SK-N-SH (cell line): ENCODE measurements at regions not wholly inside any gene's neighbourhood (a gene's known extent, or its start where the extent isn't known, plus 50 kb on each side); places are given as distances from the start of the nearest gene placed in this dataset.

Experiments used
- CTCF ChIA-PET: fragments of 300-600, 350-600 bp; formaldehyde crosslinking; extraction: SDS; loops from one replicate; lab custom pipeline; 2021; lab: Yijun Ruan, JAX
- POLR2A ChIA-PET: fragments of 350-600 bp; sonication (Branson Sonifier 250); formaldehyde crosslinking; extraction: SDS; loops from one replicate; lab custom pipeline; 2020; ENCODE audit warnings: antibody characterized with exemption, inconsistent platforms; lab: Yijun Ruan, JAX
- DNase-seq: peaks from one replicate; pipeline ENCODE4 v3.0.0; 2012
- H2AFZ ChIP-seq: fragments of 200-600 bp; sonication (generic); 2 replicates; pipeline ENCODE4 v1.8.1; 2016; ENCODE audit warnings: antibody characterized with exemption, mild to moderate bottlenecking, low read depth
- H3F3A ChIP-seq: fragments of 200-600 bp; sonication (generic); replicated peaks from 2 replicates; pipeline ENCODE3; 2016; ENCODE audit warnings: antibody characterized with exemption, mild to moderate bottlenecking; ENCODE audit not compliant: insufficient read depth
- H3K27ac ChIP-seq, 2 experiments: fragments of 200-500 bp in 1 of 2; fragments of 200-600 bp in 1 of 2; sonication (Bioruptor generic) in 1 of 2; sonication (generic), shearing (Covaris generic) in 1 of 2; 2 replicates each; pipeline versions ENCODE4 v1.5.1 to v1.6.1; 2014 to 2016; ENCODE audit warnings: low read depth in 2 of 2, inconsistent platforms in 1 of 2, low read length in 1 of 2, mild to moderate bottlenecking in 1 of 2, mixed read lengths in 1 of 2
- H3K27me3 ChIP-seq: fragments of 200-600 bp; sonication (generic), shearing (Covaris generic); 2 replicates; pipeline ENCODE4 v1.6.1; 2016; ENCODE audit warnings: mixed run types; ENCODE audit not compliant: insufficient read depth
- H3K36me3 ChIP-seq, 2 experiments: fragments of 200-500 bp in 1 of 2; fragments of 200-600 bp in 1 of 2; sonication (Bioruptor generic) in 1 of 2; sonication (generic) in 1 of 2; replicated peaks in 1 of 2; 2 replicates each; pipeline versions ENCODE3 to v1.5.1; 2014 to 2016; ENCODE audit warnings: low read length in 1 of 2, mild to moderate bottlenecking in 1 of 2; ENCODE audit not compliant: insufficient read depth in 2 of 2, control insufficient read depth in 1 of 2
- H3K4me1 ChIP-seq, 2 experiments: fragments of 200-500 bp in 1 of 2; fragments of 200-600 bp in 1 of 2; sonication (Bioruptor generic) in 1 of 2; sonication (generic), shearing (Covaris generic) in 1 of 2; 2 replicates each; pipeline versions ENCODE4 v1.5.1 to v1.6.1; 2014 to 2016; ENCODE audit warnings: low read depth in 1 of 2, low read length in 1 of 2, mixed run types in 1 of 2; ENCODE audit not compliant: insufficient read depth in 2 of 2, control insufficient read depth in 1 of 2
- H3K4me2 ChIP-seq: fragments of 200-600 bp; sonication (generic), shearing (Covaris generic); 2 replicates; pipeline ENCODE4 v1.6.1; 2017; ENCODE audit warnings: mixed run types
- H3K4me3 ChIP-seq, 2 experiments: fragments of 200-500 bp in 1 of 2; fragments of 200-600 bp in 1 of 2; sonication (Bioruptor generic) in 1 of 2; sonication (generic), shearing (Covaris generic) in 1 of 2; 2 replicates each; pipeline versions ENCODE4 v1.5.1 to v1.8.1; 2014 to 2016; ENCODE audit warnings: low read depth in 2 of 2, inconsistent platforms in 1 of 2, low read length in 1 of 2, mild to moderate bottlenecking in 1 of 2, mixed read lengths in 1 of 2, moderate library complexity in 1 of 2
- H3K79me2 ChIP-seq: fragments of 200-600 bp; sonication (generic); 2 replicates; pipeline ENCODE4 v1.8.1; 2017; ENCODE audit warnings: mild to moderate bottlenecking; ENCODE audit not compliant: insufficient read depth
- H3K9ac ChIP-seq: fragments of 200-600 bp; sonication (generic); 2 replicates; pipeline ENCODE4 v1.6.1; 2017; ENCODE audit warnings: mixed run types
- H3K9me2 ChIP-seq: fragments of 200-600 bp; sonication (generic); 2 replicates; pipeline ENCODE4 v1.6.1; 2017; ENCODE audit warnings: mixed run types
- H3K9me3 ChIP-seq: fragments of 200-600 bp; sonication (generic); 2 replicates; pipeline ENCODE4 v1.6.1; 2017; ENCODE audit warnings: mixed run types, mild to moderate bottlenecking, moderate library complexity
- H4K20me1 ChIP-seq: fragments of 200-600 bp; sonication (generic); 2 replicates; pipeline ENCODE4 v1.6.1; 2017; ENCODE audit warnings: mild to moderate bottlenecking, mixed run types; ENCODE audit not compliant: insufficient read depth
- CHD2 ChIP-seq: fragments of 150-350 bp; IDR thresholded peaks from 2 replicates; pipeline ENCODE4 v1.6.1; 2018; ENCODE audit warnings: low read length; ENCODE audit not compliant: partially characterized antibody
- CTCF ChIP-seq: fragments of 200-600 bp; sonication (generic); IDR thresholded peaks from 2 replicates; pipeline ENCODE4 v1.6.1; 2017; ENCODE audit warnings: antibody characterized with exemption, mild to moderate bottlenecking, moderate library complexity
- EP300 ChIP-seq, 2 experiments: IDR thresholded peaks; 2 replicates each; pipeline versions ENCODE4 v1.4.0 to v1.6.1; 2012; ENCODE audit warnings: borderline replicate concordance in 1 of 2, low read depth in 1 of 2, low read length in 1 of 2
- FOSL2 ChIP-seq: IDR thresholded peaks from 2 replicates; pipeline ENCODE4 v1.4.0; 2012; ENCODE audit warnings: low read depth, mild to moderate bottlenecking, moderate library complexity, borderline replicate concordance
- GATA2 ChIP-seq: sonication (generic); formaldehyde crosslinking; IDR thresholded peaks from 2 replicates; pipeline ENCODE4 v1.5.0; 2020; ENCODE audit warnings: mild to moderate bottlenecking, missing genetic modification reagents
- JUND ChIP-seq: IDR thresholded peaks from 2 replicates; pipeline ENCODE4 v1.4.0; 2012
- NFIC ChIP-seq: IDR thresholded peaks from 2 replicates; pipeline ENCODE4 v1.4.0; 2012; ENCODE audit warnings: borderline replicate concordance
- NRF1 ChIP-seq: IDR thresholded peaks from 2 replicates; pipeline ENCODE4 v1.6.1; 2012; ENCODE audit warnings: low read depth, mild to moderate bottlenecking, low read length
- RFX5 ChIP-seq: IDR thresholded peaks from 2 replicates; pipeline ENCODE4 v1.6.1; 2012; ENCODE audit warnings: mild to moderate bottlenecking, improper control_type of control experiment, low read length
- SMC3 ChIP-seq: IDR thresholded peaks from 2 replicates; pipeline ENCODE4 v1.6.1; 2012; ENCODE audit warnings: low read depth, low read length, improper control_type of control experiment
- TEAD4 ChIP-seq: IDR thresholded peaks from 2 replicates; pipeline ENCODE4 v1.4.0; 2012; ENCODE audit warnings: mild to moderate bottlenecking, borderline replicate concordance; ENCODE audit not compliant: insufficient read depth
- WGBS: methylation state at CpG from one replicate; pipeline ENCODE4 v1.1.6; 2017; ENCODE audit warnings: low lambda C conversion rate; 5-methylcytosine and 5-hydroxymethylcytosine counted together
- TF ChIP-seq, protein P1 (sequence below): fragments of 150-350 bp; IDR thresholded peaks from 2 replicates; pipeline ENCODE4 v1.6.1; 2017; ENCODE audit warnings: antibody characterized with exemption, low read length, low read depth, borderline replicate concordance
- TF ChIP-seq, protein P2 (sequence below): IDR thresholded peaks from 2 replicates; pipeline ENCODE4 v1.4.0; 2012; ENCODE audit warnings: low read depth
- TF ChIP-seq, protein P3 (sequence below): IDR thresholded peaks from 2 replicates; pipeline ENCODE4; 2012

GRCh38 chr10:130430291-130430690 is 294.1 kb downstream of the GLRX3 start:
- H2AFZ ChIP-seq: no peak overlapping the region
- no peaks in the 10 kb centered on the region for H3K9me2 ChIP-seq
- H3K27ac ChIP-seq: no peak overlapping the region
- no peaks in the 10 kb centered on the region for H3K79me2 ChIP-seq
- 20% methylated on average over 4 of the region's 4 CpGs for WGBS
- H4K20me1 ChIP-seq: no peaks in the 10 kb centered on the region
- TF ChIP-seq NRF1: no peak
- TF ChIP-seq, protein P1, sequence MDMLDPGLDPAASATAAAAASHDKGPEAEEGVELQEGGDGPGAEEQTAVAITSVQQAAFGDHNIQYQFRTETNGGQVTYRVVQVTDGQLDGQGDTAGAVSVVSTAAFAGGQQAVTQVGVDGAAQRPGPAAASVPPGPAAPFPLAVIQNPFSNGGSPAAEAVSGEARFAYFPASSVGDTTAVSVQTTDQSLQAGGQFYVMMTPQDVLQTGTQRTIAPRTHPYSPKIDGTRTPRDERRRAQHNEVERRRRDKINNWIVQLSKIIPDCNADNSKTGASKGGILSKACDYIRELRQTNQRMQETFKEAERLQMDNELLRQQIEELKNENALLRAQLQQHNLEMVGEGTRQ: no peak
- no peak for TF ChIP-seq SMC3
- no peak for TF ChIP-seq NFIC
- no peak for TF ChIP-seq FOSL2
- no peak for TF ChIP-seq CTCF
- TF ChIP-seq GATA2: no peak
- TF ChIP-seq EP300 (IDR thresholded peaks at IDR 0.05; ENCODE audit: borderline replicate concordance in 1 of 2, low read depth in 1 of 2, low read length in 1 of 2): no peak
- TF ChIP-seq, protein P2, sequence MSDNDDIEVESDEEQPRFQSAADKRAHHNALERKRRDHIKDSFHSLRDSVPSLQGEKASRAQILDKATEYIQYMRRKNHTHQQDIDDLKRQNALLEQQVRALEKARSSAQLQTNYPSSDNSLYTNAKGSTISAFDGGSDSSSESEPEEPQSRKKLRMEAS: no peak
- no peak for TF ChIP-seq RFX5
- TF ChIP-seq TEAD4: no peak
- TF ChIP-seq, protein P3, sequence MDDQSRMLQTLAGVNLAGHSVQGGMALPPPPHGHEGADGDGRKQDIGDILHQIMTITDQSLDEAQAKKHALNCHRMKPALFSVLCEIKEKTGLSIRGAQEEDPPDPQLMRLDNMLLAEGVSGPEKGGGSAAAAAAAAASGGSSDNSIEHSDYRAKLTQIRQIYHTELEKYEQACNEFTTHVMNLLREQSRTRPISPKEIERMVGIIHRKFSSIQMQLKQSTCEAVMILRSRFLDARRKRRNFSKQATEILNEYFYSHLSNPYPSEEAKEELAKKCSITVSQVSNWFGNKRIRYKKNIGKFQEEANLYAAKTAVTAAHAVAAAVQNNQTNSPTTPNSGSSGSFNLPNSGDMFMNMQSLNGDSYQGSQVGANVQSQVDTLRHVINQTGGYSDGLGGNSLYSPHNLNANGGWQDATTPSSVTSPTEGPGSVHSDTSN: no peak
- TF ChIP-seq CHD2: no peak
- TF ChIP-seq JUND: no peak
- H3K27me3 ChIP-seq: no peaks in the 10 kb centered on the region
- no peaks in the 10 kb centered on the region for H3F3A ChIP-seq
- no peak overlapping the region for H3K4me3 ChIP-seq
- DNase-seq: no peak
- H3K4me1 ChIP-seq: no peaks in the 10 kb centered on the region
- POLR2A ChIA-PET: no interaction called here
- H3K9me3 ChIP-seq: no peaks in the 10 kb centered on the region
- H3K9ac ChIP-seq: no peak overlapping the region
- CTCF ChIA-PET: interaction anchor here (1.1 kb wide), 1 partner anchor 76 kb away, joined by 3 read pairs; no protein-coding TSS in a partner anchor
- H3K36me3 ChIP-seq: no peaks in the 10 kb centered on the region
- H3K4me2 ChIP-seq: no peak overlapping the region
